GM12875 (cell line): ENCODE measurements at regions not wholly inside any gene's neighbourhood (a gene's known extent, or its start where the extent isn't known, plus 50 kb on each side); places are given as distances from the start of the nearest gene placed in this dataset.

Source experiments
- H3K4me3 ChIP-seq: one replicate; pipeline ENCODE4 v1.5.1; 2011; ENCODE audit warnings: low read depth, low read length, control low read depth
- CTCF ChIP-seq: IDR thresholded peaks from 2 replicates; pipeline ENCODE4 v1.5.1; 2011; ENCODE audit warnings: low read depth, mild to moderate bottlenecking, control low read depth, inconsistent platforms, low read length, moderate library complexity, borderline replicate concordance; ENCODE audit not compliant: insufficient read depth

GRCh38 chr21:14785679-14786078, 239.6 kb upstream of the SAMSN1 start:
- no peak for TF ChIP-seq CTCF
- H3K4me3 ChIP-seq, result no peak overlapping the region

GRCh38 chr21:14773777-14774345, 227.7 kb upstream of the SAMSN1 start:
- H3K4me3 ChIP-seq, result no peak overlapping the region
- TF ChIP-seq CTCF, result peak; percentile 64

GRCh38 chr21:14771593-14771992, 225.5 kb upstream of the SAMSN1 start:
- H3K4me3 ChIP-seq, result no peak overlapping the region
- TF ChIP-seq CTCF, result no peak

- TF ChIP-seq CTCF, result no peak
- no peak overlapping the region for H3K4me3 ChIP-seq
Measured at GRCh38 chr21:14768042-14768441, 221.9 kb upstream of the SAMSN1 start.

GRCh38 chr21:14767192-14767852, 221.2 kb upstream of the SAMSN1 start:
- H3K4me3 ChIP-seq, result no peak overlapping the region
- no peak for TF ChIP-seq CTCF

- no peak for TF ChIP-seq CTCF
Measured at GRCh38 chr21:14766241-14766640, 220.1 kb upstream of the SAMSN1 start.

GRCh38 chr21:14763695-14764064, 217.6 kb upstream of the SAMSN1 start:
- no peak for TF ChIP-seq CTCF
- H3K4me3 ChIP-seq, result no peak overlapping the region

More at GRCh38 chr21:14766241-14766640, 220.1 kb upstream of the SAMSN1 start:
- H3K4me3 ChIP-seq, result no peak overlapping the region
